ENCODE measurements at regions not wholly inside any gene's neighbourhood (a gene's known extent, or its start where the extent isn't known, plus 50 kb on each side); places are given as distances from the start of the nearest gene placed in this dataset.

GRCh38 chr17:12438813-12439586 lies 226.7 kb upstream of the MYOCD start:
- no peak for DNase-seq (ENCODE audit: low read depth)

GRCh38 chr17:12445331-12445730 lies 220.4 kb upstream of the MYOCD start:
- DNase-seq (ENCODE audit: low read depth) = no peak

GRCh38 chr17:12457493-12457892 lies 208.2 kb upstream of the MYOCD start:
- no peak for DNase-seq (ENCODE audit: low read depth)

GRCh38 chr17:12459736-12460135 lies 206.0 kb upstream of the MYOCD start:
- no peak for DNase-seq (ENCODE audit: low read depth)

GRCh38 chr17:12463102-12463501 lies 202.6 kb upstream of the MYOCD start:
- peak; percentile 12 for DNase-seq (ENCODE audit: low read depth)

- no peak for DNase-seq (ENCODE audit: low read depth)
Observed at GRCh38 chr17:12472252-12473173, 193.2 kb upstream of the MYOCD start.

- DNase-seq (ENCODE audit: low read depth) = no peak
Observed at GRCh38 chr17:12478311-12478710, 187.4 kb upstream of the MYOCD start.

- no peak for DNase-seq (ENCODE audit: low read depth)
Observed at GRCh38 chr17:12485361-12485906, 180.3 kb upstream of the MYOCD start.

GRCh38 chr17:12489325-12489724 lies 176.4 kb upstream of the MYOCD start:
- no peak for DNase-seq (ENCODE audit: low read depth)

GRCh38 chr17:12492450-12492849 lies 173.2 kb upstream of the MYOCD start:
- peak; percentile 9 for DNase-seq (ENCODE audit: low read depth)

- DNase-seq (ENCODE audit: low read depth) = no peak
Observed at GRCh38 chr17:12505866-12506265, 159.8 kb upstream of the MYOCD start.

GRCh38 chr17:12507026-12507595 lies 158.6 kb upstream of the MYOCD start:
- no peak for DNase-seq (ENCODE audit: low read depth)

- DNase-seq (ENCODE audit: low read depth) = no peak
Observed at GRCh38 chr17:12509801-12510200, 155.9 kb upstream of the MYOCD start.

GRCh38 chr17:12510535-12510934 lies 155.2 kb upstream of the MYOCD start:
- DNase-seq (ENCODE audit: low read depth) = no peak

- no peak for DNase-seq (ENCODE audit: low read depth)
Observed at GRCh38 chr17:12512694-12513355, 152.9 kb upstream of the MYOCD start.

- no peak for DNase-seq (ENCODE audit: low read depth)
Observed at GRCh38 chr17:12514596-12514995, 151.1 kb upstream of the MYOCD start.

- DNase-seq (ENCODE audit: low read depth) = no peak
Observed at GRCh38 chr17:12519956-12520594, 145.6 kb upstream of the MYOCD start.

GRCh38 chr17:12521416-12521815 lies 144.3 kb upstream of the MYOCD start:
- no peak for DNase-seq (ENCODE audit: low read depth)

- no peak for DNase-seq (ENCODE audit: low read depth)
Observed at GRCh38 chr17:12522336-12522735, 143.4 kb upstream of the MYOCD start.

- no peak for DNase-seq (ENCODE audit: low read depth)
Observed at GRCh38 chr17:12522743-12523183, 142.9 kb upstream of the MYOCD start.

- no peak for DNase-seq (ENCODE audit: low read depth)
Observed at GRCh38 chr17:12523244-12523643, 142.4 kb upstream of the MYOCD start.
